ENCODE measurements at regions not wholly inside any gene's neighbourhood (a gene's known extent, or its start where the extent isn't known, plus 50 kb on each side); places are given as distances from the start of the nearest gene placed in this dataset.
"Not testable (repeated sequence)": the region's sequence is repeated elsewhere in the genome, so short reads cannot be mapped to it uniquely, and the experiment has no call there.

DNA sequence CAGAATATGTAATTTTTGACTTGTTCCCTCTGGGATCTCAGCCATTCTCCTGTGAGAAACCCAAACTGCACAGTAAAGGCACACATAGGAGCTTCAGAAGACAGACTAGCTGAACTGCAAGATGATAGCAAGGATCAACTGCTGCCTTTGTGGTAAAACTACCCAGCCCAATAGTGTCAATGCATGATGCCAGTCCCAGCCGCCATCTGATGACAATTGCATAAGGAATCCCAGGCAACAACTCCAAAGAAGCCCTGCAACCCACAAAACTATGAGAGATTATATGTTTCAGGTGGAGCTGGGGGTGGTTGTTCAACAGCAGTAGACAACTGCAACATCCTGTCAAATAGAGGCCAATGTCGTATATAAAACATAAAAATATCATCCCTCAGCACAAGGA, 192.4 kb upstream of the ARPP21 start:
- no peak for DNase-seq

- DNase-seq: peak; percentile 4
Observed at GRCh38 chr3:35448121-35448520, 191.2 kb upstream of the ARPP21 start.

- DNase-seq: no peak
Observed at GRCh38 chr3:35448681-35449080, 190.6 kb upstream of the ARPP21 start.

DNA sequence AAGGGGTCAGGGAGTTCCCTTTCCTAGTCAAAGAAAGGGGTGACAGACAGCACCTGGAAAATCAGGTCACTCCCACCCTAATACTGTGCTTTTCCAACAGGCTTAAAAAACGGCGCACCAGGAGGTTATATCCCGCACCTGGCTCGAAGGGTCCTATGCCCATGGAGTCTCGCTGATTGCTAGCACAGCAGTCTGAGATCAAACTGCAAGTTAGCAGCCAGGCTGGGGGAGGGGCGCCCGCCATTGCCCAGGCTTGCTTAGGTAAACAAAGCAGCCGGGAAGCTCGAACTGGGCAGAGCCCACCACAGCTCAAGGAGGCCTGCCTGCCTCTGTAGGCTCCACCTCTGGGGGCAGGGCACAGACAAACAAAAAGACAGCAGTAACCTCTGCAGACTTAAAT, 184.5 kb upstream of the ARPP21 start:
- DNase-seq: not testable (repeated sequence)

- no peak for DNase-seq
Observed at GRCh38 chr3:35473956-35474355, 165.4 kb upstream of the ARPP21 start.

- not testable (repeated sequence) for DNase-seq
Observed at GRCh38 chr3:35482566-35482965, 156.8 kb upstream of the ARPP21 start.

GRCh38 chr3:35483131-35483530, 156.2 kb upstream of the ARPP21 start:
- DNase-seq: no peak

GRCh38 chr3:35484929-35485530, 154.3 kb upstream of the ARPP21 start:
- peak; percentile 5 for DNase-seq

DNA sequence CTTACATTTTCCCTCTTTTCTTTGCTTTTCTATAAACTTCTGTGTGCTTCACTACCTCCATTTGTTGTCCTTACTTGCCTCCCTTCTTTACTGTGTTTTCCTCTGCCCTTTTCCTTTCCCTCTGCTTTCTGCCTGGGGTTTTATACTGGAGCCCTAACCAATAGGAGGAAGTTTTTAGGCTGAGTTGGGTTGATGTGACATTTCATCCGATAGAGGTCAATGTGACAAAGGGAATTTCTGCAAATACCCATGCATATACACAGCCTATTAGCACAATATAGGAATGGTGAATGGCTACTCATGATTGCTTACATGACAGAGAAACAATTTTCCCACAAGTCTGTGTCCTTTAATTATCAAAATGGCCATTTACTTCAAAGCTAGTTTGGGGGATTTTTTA, 153.0 kb upstream of the ARPP21 start:
- DNase-seq: no peak

- no peak for DNase-seq
Observed at GRCh38 chr3:35487376-35487775, 151.9 kb upstream of the ARPP21 start.

DNA sequence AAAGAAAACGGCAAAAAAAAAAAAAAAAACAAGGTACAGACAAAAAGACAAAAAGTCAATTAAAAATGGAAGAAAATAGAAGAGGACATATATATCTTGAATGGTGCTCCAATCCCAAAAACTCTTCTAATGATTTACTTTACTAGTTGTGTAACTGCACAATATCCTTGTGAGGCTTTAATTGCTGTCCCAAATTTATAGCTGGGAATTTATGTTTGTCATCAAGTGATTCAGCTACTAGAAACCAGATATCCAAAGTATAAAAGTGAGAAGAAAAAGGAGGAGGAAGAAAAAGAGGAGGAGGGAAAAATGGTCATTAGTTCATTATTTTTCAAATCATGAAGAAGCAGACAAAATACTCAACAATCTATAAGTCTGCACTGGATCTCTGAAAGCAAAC, 150.8 kb upstream of the ARPP21 start:
- no peak for DNase-seq

- no peak for DNase-seq
Observed at GRCh38 chr3:35492841-35493240, 146.5 kb upstream of the ARPP21 start.

- DNase-seq: no peak
Observed at GRCh38 chr3:35498506-35499210, 140.7 kb upstream of the ARPP21 start.

DNA sequence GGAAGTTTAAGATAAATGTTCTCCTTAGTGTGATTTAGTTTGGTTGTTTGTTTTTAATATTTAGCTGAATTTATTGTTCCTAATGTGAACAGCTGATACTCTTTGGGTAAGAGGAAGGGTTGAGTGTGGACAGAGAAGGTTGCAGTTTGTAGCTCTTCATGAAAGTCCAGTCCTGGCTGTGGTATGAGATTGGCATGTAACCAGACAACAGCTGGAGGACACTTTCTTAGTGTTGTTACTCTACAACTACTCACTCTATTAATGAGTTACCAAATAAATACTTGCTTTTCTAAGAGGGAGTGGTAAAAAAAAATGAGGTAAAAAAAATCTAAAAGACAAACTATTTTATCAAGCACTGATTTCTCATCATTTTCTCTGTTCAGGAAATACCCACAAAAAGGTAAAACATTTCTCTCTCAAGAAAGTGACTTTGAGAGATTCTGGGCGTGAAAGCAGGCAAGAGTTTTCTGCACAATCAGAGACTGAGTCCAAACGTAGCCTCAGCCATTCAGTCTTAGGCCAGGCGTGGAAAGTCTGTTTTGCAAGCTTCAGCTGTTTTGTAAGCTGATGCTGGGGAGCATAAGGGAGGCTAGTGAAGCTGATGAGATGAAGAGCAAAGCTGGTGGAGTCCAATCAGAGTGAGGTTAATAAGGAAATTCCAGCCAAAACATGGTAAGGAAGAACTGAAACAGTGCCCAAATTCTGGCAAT, 138.5 kb upstream of the ARPP21 start:
- no peak for DNase-seq

- no peak for DNase-seq
Observed at GRCh38 chr3:35502699-35503098, 136.6 kb upstream of the ARPP21 start.

DNA sequence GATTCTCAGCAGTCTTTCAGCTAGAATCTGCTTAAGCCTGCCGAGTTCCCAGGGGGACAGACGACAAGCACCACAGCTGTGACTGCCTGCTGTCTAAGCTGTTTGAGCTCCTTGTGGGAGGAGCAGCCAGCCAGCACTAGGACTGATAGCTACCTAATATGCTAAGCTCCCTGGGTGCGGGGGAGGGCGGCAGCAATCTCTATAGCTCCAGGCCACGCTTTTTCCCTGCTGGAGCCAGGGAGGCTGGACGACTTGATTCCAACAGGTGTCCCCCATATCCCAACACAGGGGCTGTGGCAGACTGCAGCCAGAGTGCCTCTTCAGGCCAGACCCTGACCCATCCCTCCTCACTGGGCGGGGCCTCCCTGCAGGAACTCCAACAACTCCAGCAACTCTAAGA, 134.1 kb upstream of the ARPP21 start:
- DNase-seq: peak; percentile 90

DNA sequence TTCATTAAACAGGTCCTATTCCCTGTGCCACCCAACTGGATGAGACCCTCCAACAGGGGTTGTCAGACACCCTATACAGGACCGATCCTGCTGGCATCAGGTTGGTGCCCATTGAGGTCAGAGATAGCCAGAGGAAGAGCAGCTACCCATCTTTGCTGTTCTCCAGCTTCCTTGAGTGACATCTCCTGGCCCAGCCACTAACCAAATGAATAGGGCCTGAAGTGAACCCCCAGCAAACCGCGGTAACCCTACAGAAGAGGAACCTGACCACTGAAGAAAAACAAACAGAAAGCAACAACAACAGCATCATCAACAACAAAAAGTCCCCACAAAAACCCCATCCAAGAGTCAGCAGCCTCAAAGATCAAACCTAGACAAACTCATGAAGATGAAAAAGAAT, 133.6 kb upstream of the ARPP21 start:
- DNase-seq: no peak

DNA sequence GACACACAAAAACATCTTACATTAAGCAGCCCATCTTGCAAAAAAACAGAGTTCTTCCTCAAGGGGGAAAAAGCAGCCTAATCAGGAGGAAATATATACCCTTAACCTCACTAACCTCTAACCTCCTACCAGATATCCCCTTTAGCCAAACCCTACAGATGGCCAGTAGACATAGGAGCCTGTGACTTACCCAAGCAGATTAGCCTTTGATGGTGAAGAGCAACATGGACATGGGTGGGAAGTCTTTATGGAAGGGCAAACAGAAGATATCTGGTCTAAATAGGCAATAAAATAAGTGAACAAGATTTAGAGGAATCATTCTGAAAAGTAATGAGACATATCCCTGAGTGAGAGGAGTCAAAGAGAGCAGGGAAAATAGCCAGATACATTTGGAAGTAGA, 119.4 kb upstream of the ARPP21 start:
- DNase-seq: no peak

GRCh38 chr3:35521196-35521595, 118.1 kb upstream of the ARPP21 start:
- DNase-seq: no peak

- no peak for DNase-seq
Observed at GRCh38 chr3:35522450-35522849, 116.9 kb upstream of the ARPP21 start.

- DNase-seq: no peak
Observed at GRCh38 chr3:35523074-35523473, 116.3 kb upstream of the ARPP21 start.

- no peak for DNase-seq
Observed at GRCh38 chr3:35523838-35524237, 115.5 kb upstream of the ARPP21 start.

DNA sequence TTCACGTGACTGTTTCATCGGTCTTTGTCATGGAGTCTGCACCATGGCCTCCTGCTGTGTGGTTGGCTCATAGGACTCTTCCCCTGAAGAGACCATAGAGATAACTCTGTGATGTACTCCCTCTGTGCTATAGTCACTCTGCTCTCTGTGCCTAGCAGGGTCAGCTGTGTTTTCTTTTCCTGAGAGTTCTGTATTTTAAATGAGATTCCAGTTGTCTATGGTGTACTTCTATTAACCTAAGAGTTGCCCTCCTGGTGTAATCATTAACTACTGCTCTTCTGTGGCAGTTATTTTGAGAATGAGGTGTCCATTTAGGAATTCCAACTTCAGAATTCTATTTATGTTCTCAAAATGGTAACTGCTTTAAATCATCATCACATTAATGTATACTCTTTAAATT, 114.5 kb upstream of the ARPP21 start:
- DNase-seq: no peak

DNA sequence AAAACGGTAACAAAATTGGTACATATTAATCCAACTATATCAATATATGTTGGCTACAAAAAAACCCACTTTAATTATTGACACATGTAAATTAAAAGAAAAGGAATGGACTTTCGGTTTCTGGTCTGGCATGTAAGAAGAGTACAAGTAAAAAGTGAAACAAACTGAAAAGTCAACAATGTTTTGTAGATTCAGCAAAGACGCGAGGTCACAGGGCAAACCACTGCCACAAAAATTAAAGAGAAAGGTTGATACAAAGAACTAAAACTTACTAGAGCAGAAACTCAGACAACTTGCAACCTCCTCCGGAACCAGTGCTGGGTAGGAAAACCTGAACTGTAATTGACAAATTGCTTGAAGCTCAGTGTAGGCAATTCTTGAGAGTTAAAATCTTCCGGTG, 110.6 kb upstream of the ARPP21 start:
- DNase-seq: no peak

Measured in NCI-H2171 treated with DMSO at 0.1 percent for 48 hours (cell line).